ENCODE measurements at regions not wholly inside any gene's neighbourhood (a gene's known extent, or its start where the extent isn't known, plus 50 kb on each side); places are given as distances from the start of the nearest gene placed in this dataset.

DNA sequence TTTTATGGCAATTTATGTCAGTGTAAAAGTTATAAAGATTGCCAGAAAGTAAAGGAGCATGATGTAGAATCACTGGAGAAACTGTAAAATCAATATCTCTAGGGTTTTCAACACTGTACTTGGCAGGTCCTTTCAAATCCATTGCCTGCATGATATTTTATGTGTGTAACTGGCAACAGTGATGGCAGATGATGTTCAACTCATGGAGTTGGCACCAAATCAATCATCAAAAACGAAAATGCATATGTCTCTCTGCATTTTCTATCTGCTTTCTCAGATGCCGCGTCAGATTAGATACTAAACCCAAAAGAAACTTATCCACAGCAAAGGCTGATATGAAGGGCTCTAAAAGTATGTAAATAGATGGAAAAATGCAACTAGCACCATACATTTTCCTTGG, 1395.5 kb upstream of the PIK3C3 start:
- DNase-seq (ENCODE audit: low read depth in 2 of 2) = no peak

DNA sequence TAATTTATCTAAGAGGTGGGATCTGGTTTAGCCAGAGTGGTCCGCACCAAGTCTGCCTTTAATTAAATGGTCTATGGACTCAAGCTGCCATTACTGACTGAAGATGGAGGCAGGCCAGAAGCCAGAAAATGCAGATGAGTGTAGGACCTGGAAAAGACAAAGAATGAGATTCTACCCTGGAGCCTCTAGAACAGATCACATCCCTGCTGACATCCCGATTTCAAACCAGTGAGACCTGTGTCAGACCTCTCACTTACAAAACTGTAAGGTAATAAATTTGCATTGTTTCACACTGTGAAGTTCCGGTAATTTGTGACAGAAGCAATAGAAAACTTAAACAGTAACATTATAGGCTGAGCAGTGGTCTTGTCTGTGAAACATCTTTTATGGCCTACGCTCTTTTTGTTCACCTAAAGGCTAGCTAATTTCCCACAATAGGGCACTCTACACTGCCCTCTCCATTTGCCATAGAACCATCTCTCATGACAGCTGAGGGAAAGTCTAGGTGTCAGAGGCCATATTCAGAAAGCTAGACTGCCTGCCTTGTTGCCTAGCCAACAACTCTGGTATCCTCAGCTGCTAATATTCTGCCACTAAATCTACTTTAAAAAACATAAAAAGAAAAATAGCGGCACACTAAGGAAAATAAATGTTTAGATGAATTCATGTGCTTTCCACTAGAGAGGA, 1396.2 kb upstream of the PIK3C3 start:
- no peak for DNase-seq (ENCODE audit: low read depth in 2 of 2)

GRCh38 chr18:40555914-40556313, 1399.1 kb upstream of the PIK3C3 start:
- DNase-seq (ENCODE audit: low read depth in 2 of 2) = no peak

GRCh38 chr18:40553029-40553428, 1402.0 kb upstream of the PIK3C3 start:
- no peak for DNase-seq (ENCODE audit: low read depth in 2 of 2)

DNA sequence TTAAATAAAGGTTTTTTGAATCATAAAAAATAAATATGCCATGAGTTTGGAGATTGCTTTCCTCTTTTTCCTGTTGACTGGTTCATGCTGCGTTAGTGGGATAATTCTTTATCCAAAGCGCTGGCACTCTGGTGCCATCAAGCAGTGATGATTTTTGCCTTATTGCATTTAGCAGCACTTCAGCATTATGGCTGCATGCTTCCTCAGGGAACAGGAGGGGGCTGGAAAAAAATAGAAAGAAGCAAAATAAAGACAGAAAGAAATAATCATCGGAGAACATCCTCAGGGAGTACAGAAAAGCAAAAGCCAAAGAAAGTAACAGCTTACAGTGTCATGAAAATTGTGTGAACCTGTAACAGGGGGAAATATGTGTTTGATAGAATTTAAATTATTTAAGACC, 1408.2 kb upstream of the PIK3C3 start:
- DNase-seq (ENCODE audit: low read depth in 2 of 2) = no peak

GRCh38 chr18:40534723-40535122, 1420.3 kb upstream of the PIK3C3 start:
- DNase-seq (ENCODE audit: low read depth in 2 of 2) = no peak

DNA sequence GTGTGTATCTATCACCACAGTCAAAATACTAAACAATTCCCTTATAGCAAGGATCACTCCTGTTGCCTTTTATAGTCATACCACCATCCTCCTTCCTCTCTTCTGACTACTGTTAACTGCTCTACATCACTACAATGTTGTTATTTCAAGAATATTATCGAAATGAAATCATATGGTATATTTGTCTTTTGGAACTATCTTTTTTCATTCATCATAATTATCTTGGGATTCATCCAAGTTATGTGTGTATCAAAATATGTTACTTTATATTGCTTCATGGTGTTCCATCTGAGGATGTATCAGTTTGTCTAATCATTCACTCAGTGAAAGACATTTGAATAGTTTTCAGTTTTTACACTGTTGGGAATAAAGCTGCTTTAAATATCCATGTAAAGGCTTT, 1423.0 kb upstream of the PIK3C3 start:
- DNase-seq (ENCODE audit: low read depth in 2 of 2) = no peak

GRCh38 chr18:40531051-40531450, 1424.0 kb upstream of the PIK3C3 start:
- DNase-seq (ENCODE audit: low read depth in 2 of 2) = no peak

DNA sequence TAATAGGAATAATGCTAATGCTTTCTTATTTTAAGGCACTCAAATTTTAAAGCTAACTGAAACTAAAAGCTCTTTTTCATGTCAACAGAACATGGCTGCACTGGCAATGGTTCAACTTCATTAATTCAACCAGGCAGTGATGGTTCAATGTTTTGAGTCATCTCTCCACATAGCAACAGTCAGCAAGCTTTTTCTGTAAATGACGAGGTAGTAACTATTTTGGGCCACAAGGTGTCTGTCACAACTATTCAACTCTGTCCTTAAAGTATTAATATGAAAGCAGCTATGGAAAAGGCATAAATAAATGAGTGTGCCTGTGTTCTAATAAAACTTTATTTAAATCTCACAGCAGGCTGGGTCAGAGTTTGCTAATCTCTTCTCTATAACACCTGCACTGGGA, 1425.6 kb upstream of the PIK3C3 start:
- DNase-seq (ENCODE audit: low read depth in 2 of 2) = no peak

GRCh38 chr18:40524881-40525280, 1430.2 kb upstream of the PIK3C3 start:
- DNase-seq (ENCODE audit: low read depth in 2 of 2) = no peak

DNA sequence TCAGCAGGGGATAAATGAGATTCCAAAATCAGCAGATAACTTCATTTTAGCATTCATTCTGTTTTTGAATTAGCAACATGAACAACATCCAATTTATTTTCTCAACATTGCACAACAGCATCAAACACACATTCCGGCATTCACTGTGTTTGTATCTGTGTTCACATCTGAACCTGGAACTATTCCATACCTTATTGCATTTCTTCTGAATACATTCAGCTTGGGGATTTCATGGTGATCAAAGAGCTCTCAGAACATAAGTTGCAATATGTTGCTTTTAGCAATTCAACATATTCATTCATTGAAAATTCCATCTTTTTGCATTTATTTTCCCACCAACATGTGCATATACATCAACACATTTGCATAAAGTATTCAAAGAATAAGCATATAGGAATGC, 1431.7 kb upstream of the PIK3C3 start:
- no peak for DNase-seq (ENCODE audit: low read depth in 2 of 2)

- no peak for DNase-seq (ENCODE audit: low read depth in 2 of 2)
Measured at GRCh38 chr18:40501026-40501425, 1454.0 kb upstream of the PIK3C3 start.

GRCh38 chr18:40494603-40495002, 1460.4 kb upstream of the PIK3C3 start:
- DNase-seq (ENCODE audit: low read depth in 2 of 2) = no peak

DNA sequence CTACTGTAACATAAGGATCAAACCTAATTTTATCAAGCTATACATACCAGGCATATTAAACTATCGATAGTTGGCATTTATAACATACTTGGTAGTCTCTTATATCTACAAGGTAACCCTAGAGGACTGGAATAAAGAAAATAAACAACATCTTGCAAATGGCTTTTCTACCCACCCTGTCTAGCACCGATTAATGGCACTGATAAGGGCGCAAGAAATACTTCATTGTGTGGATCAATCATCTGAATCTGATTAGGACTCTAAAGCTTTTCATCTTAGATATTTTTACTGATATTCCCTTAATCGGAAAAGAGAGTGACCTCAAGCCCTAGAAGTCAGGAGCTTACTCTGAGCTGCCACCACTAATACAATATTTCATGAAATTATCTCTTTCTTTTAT, 1461.7 kb upstream of the PIK3C3 start:
- DNase-seq (ENCODE audit: low read depth in 2 of 2) = no peak

DNA sequence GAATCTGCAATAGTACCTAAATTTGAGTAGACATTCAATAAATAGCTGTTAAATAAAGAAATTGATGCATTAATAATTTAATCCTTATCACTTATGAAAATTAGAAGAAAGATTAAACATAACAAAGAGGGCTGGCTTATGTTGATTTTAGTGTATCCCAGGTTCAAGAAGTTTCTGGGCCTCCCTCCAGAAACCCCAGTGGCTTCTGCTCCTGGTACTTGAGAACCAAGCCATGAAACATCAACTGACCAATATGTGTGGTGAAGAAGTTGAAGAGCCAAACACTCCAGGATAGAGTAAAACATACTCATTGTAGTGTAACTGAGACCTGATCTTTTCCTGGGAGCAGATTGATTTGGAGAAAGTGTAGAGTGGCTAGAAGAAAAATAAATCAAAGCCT, 1465.7 kb upstream of the PIK3C3 start:
- DNase-seq (ENCODE audit: low read depth in 2 of 2) = no peak

DNA sequence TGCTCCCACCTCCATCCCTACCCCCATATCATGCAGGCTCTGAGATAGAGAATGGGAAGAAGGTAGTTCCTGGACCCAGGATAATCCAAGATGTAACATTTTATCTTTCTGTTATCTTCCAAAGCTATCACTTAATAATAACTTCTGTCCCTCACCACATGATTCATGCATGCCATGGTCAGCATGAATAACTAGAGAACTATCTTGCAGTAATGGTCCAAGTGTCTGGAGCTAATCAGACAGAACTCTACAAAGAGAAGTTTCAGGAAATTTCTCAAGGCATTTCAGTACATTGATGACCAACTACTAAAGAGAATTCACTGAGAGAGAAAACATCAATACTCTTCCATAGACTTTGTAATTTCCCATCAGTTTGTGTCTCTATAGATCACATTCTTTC, 1469.7 kb upstream of the PIK3C3 start:
- DNase-seq (ENCODE audit: low read depth in 2 of 2) = no peak

- DNase-seq (ENCODE audit: low read depth in 2 of 2) = no peak
Measured at GRCh38 chr18:40473221-40474029, 1481.6 kb upstream of the PIK3C3 start.

- DNase-seq (ENCODE audit: low read depth in 2 of 2) = no peak
Measured at GRCh38 chr18:40470723-40471122, 1484.3 kb upstream of the PIK3C3 start.

DNA sequence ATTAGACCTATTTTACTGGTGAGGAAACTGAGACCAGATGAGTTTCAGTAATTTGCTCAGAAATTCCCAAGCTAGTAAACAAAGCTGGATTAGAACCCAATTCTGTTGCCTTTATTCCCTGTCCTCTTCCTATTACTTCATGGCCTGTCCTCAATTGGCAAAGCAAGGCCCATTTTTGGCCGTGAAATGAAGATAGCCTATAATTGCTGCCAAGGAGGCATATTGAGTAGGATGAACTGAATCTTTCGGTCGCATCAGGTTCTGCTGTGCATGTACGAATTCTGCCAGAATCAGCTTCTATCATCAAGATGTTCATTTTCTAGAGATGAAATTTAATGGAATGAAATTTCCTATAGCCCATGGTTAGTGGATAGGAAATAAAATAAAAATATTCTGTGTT, 1485.2 kb upstream of the PIK3C3 start:
- DNase-seq (ENCODE audit: low read depth in 2 of 2) = no peak

GRCh38 chr18:40469316-40469715, 1485.7 kb upstream of the PIK3C3 start:
- DNase-seq (ENCODE audit: low read depth in 2 of 2) = no peak

DNA sequence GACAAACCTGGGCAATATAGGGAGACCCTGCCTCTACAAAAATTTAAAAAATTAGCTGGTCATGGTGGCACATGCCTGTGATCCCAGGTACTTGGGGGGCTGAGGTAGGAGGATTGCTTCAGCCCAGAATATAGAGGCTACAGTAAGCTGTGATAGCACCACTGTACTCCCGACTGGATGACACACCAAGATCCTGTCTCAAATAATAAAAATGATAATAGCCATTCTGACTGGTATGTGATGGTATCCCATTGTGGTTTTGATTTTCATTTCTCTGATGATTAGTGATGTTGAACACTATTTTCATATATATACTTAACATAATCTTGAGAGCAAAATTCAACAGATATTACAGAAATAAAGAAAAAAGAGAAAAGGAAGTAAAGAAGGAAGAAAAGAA, 1491.0 kb upstream of the PIK3C3 start:
- no peak for DNase-seq (ENCODE audit: low read depth in 2 of 2)

GRCh38 chr18:40453903-40454302, 1501.1 kb upstream of the PIK3C3 start:
- DNase-seq (ENCODE audit: low read depth in 2 of 2) = no peak

GRCh38 chr18:40452599-40452998, 1502.4 kb upstream of the PIK3C3 start:
- DNase-seq (ENCODE audit: low read depth in 2 of 2) = no peak

GRCh38 chr18:40450751-40451150, 1504.3 kb upstream of the PIK3C3 start:
- DNase-seq (ENCODE audit: low read depth in 2 of 2) = no peak

Data from stimulated activated CD4-positive, alpha-beta T cell treated with anti-CD3 and anti-CD28 coated beads, Interleukin-4, amount 100 ng/mL, for 48 hours (primary cell).